ENCODE measurements at regions not wholly inside any gene's neighbourhood (a gene's known extent, or its start where the extent isn't known, plus 50 kb on each side); places are given as distances from the start of the nearest gene placed in this dataset.

- ChIA-PET RAD21 (ENCODE audit: low non-redundant PET in 1 of 2, low total read pairs in 2 of 2, uncharacterized antibody in 2 of 2, unreplicated experiment in 2 of 2) (no interaction called here), POLR2A (no interaction called here), CTCF (no interaction called here)
- Histone ChIP-seq H3K4me2 (ENCODE audit: low read length) (no peak overlapping the region), H3K36me3 (ENCODE audit: control insufficient read depth in 1 of 2, insufficient read depth in 2 of 2, low read length in 2 of 2) (no peaks in the 10 kb centered on the region), H4K20me1 (ENCODE audit: insufficient read depth) (no peaks in the 10 kb centered on the region), H3K9ac (ENCODE audit: low read length) (no peak overlapping the region), H3K27ac (ENCODE audit: low read depth, low read length) (no peak overlapping the region), H3K9me3 (ENCODE audit: control insufficient read depth in 1 of 2, insufficient read depth in 1 of 2, low read depth in 1 of 2, low read length in 2 of 2) (no peaks in the 10 kb centered on the region), H3K9me2 (ENCODE audit: insufficient read depth) (no peaks in the 10 kb centered on the region), H3K79me2 (ENCODE audit: insufficient read depth, low read length) (no peaks in the 10 kb centered on the region), H2AFZ (ENCODE audit: low read depth, low read length, poor library complexity, severe bottlenecking) (no peak overlapping the region), H3K4me3 (replicated peaks in 1 of 2; ENCODE audit: low read depth in 1 of 2, low read length in 2 of 2) (no peak overlapping the region), H3K4me1 (ENCODE audit: control insufficient read depth in 1 of 2, insufficient read depth in 2 of 2, low read length in 2 of 2) (no peaks in the 10 kb centered on the region), H3K27me3 (ENCODE audit: insufficient read depth, low read length) (no peaks in the 10 kb centered on the region)
- TF ChIP-seq FOSL1 (IDR thresholded peaks at IDR 0.05; ENCODE audit: low read depth) (no peak), YY1 (IDR thresholded peaks at IDR 0.05; ENCODE audit: extremely low read depth, insufficient replicate concordance, low read depth, low read length) (no peak), ZFX (IDR thresholded peaks at IDR 0.05) (no peak), EZH2 (IDR thresholded peaks at IDR 0.05) (no peak), MAX (IDR thresholded peaks at IDR 0.05) (no peak), JUND (IDR thresholded peaks at IDR 0.05) (no peak), EGR1 (IDR thresholded peaks at IDR 0.05; ENCODE audit: low read depth) (no peak), ZBTB33 (IDR thresholded peaks at IDR 0.05; ENCODE audit: extremely low read depth, insufficient replicate concordance, low read length) (no peak), TCF7L2 (IDR thresholded peaks at IDR 0.05; ENCODE audit: borderline replicate concordance, extremely low read depth, insufficient read depth, insufficient read length) (no peak), REST (IDR thresholded peaks at IDR 0.05; ENCODE audit: low read depth) (no peak)
- ATAC-seq (no peak), DNase-seq (ENCODE audit: low read depth, low spot score) (no peak)
- BruUV-seq (replicated peaks): no TSS peak
- intact Hi-C loops (cut with micrococcal nuclease): no loop called here
Observed at GRCh38 chr1:182251561-182251960, 140.0 kb downstream of the GLUL start.

Data from HCT116 (cell line).